ENCODE measurements at regions not wholly inside any gene's neighbourhood (a gene's known extent, or its start where the extent isn't known, plus 50 kb on each side); places are given as distances from the start of the nearest gene placed in this dataset.

GRCh38 chr14:46034305-46034704, 617.3 kb downstream of the RPL10L start:
- no peak for TF ChIP-seq CTCF (IDR thresholded peaks at IDR 0.05; ENCODE audit: low read length)
- no peak for TF ChIP-seq EZH2phosphoT487 (IDR thresholded peaks at IDR 0.05; ENCODE audit: low read length)
- TF ChIP-seq EZH2 (optimal IDR thresholded peaks at IDR 0.05; ENCODE audit: low read depth, low read length): no peak
- H3K36me3 ChIP-seq (replicated peaks; ENCODE audit: insufficient read depth, low read length): no peaks in the 10 kb centered on the region
- no peaks in the 10 kb centered on the region for H3K27me3 ChIP-seq (replicated peaks; ENCODE audit: insufficient read depth, low read length)
- H3K9me3 ChIP-seq (replicated peaks; ENCODE audit: insufficient read depth, low read length): no peaks in the 10 kb centered on the region
- no peaks in the 10 kb centered on the region for H4K20me1 ChIP-seq (ENCODE audit: insufficient read depth, low read length)
- H3K27ac ChIP-seq (ENCODE audit: low read length): no peak overlapping the region
- DNase-seq: no peak
- no peaks in the 10 kb centered on the region for H3F3A ChIP-seq (ENCODE audit: insufficient read depth, low read length)
- no peak overlapping the region for H2AFZ ChIP-seq (ENCODE audit: low read length)
- no peaks in the 10 kb centered on the region for H3K9me2 ChIP-seq (replicated peaks; ENCODE audit: insufficient read depth, low read length)
- no peak overlapping the region for H3K4me2 ChIP-seq (ENCODE audit: low read depth, low read length)
- H3K4me3 ChIP-seq (ENCODE audit: low read length): no peak overlapping the region
- H3K4me1 ChIP-seq (ENCODE audit: low read length): no peaks in the 10 kb centered on the region
- no peaks in the 10 kb centered on the region for H3K79me2 ChIP-seq (ENCODE audit: low read length)
- no peak overlapping the region for H3K9ac ChIP-seq (ENCODE audit: low read length)

GRCh38 chr14:46018846-46019420, 632.6 kb downstream of the RPL10L start:
- TF ChIP-seq EZH2phosphoT487 (IDR thresholded peaks at IDR 0.05; ENCODE audit: low read length) (no peak), EZH2 (optimal IDR thresholded peaks at IDR 0.05; ENCODE audit: low read depth, low read length) (no peak), CTCF (IDR thresholded peaks at IDR 0.05; ENCODE audit: low read length) (no peak)
- H4K20me1 ChIP-seq (ENCODE audit: insufficient read depth, low read length): no peaks in the 10 kb centered on the region
- H3K9me2 ChIP-seq (replicated peaks; ENCODE audit: insufficient read depth, low read length): no peaks in the 10 kb centered on the region
- no peak overlapping the region for H3K27ac ChIP-seq (ENCODE audit: low read length)
- no peaks in the 10 kb centered on the region for H3K27me3 ChIP-seq (replicated peaks; ENCODE audit: insufficient read depth, low read length)
- no peak overlapping the region for H3K4me3 ChIP-seq (ENCODE audit: low read length)
- H3K36me3 ChIP-seq (replicated peaks; ENCODE audit: insufficient read depth, low read length): no peaks in the 10 kb centered on the region
- no peaks in the 10 kb centered on the region for H3K9me3 ChIP-seq (replicated peaks; ENCODE audit: insufficient read depth, low read length)
- H3K4me2 ChIP-seq (ENCODE audit: low read depth, low read length): no peak overlapping the region
- no peaks in the 10 kb centered on the region for H3K4me1 ChIP-seq (ENCODE audit: low read length)
- DNase-seq: no peak
- H3K79me2 ChIP-seq (ENCODE audit: low read length): no peaks in the 10 kb centered on the region
- no peaks in the 10 kb centered on the region for H3F3A ChIP-seq (ENCODE audit: insufficient read depth, low read length)
- H2AFZ ChIP-seq (ENCODE audit: low read length): no peak overlapping the region
- no peak overlapping the region for H3K9ac ChIP-seq (ENCODE audit: low read length)

- H2AFZ ChIP-seq (ENCODE audit: low read length): no peak overlapping the region
Measured at GRCh38 chr14:46008348-46008747, 643.2 kb downstream of the RPL10L start.

More at GRCh38 chr14:46008348-46008747, 643.2 kb downstream of the RPL10L start:
- H3K9ac ChIP-seq (ENCODE audit: low read length): no peak overlapping the region
- no peak for TF ChIP-seq EZH2 (optimal IDR thresholded peaks at IDR 0.05; ENCODE audit: low read depth, low read length)
- TF ChIP-seq CTCF (IDR thresholded peaks at IDR 0.05; ENCODE audit: low read length): no peak
- no peak for TF ChIP-seq EZH2phosphoT487 (IDR thresholded peaks at IDR 0.05; ENCODE audit: low read length)
- no peak for DNase-seq
- H3K79me2 ChIP-seq (ENCODE audit: low read length): no peaks in the 10 kb centered on the region
- no peaks in the 10 kb centered on the region for H3K27me3 ChIP-seq (replicated peaks; ENCODE audit: insufficient read depth, low read length)
- H3K36me3 ChIP-seq (replicated peaks; ENCODE audit: insufficient read depth, low read length): no peaks in the 10 kb centered on the region
- H3K9me3 ChIP-seq (replicated peaks; ENCODE audit: insufficient read depth, low read length): no peaks in the 10 kb centered on the region
- no peaks in the 10 kb centered on the region for H3F3A ChIP-seq (ENCODE audit: insufficient read depth, low read length)
- H3K4me2 ChIP-seq (ENCODE audit: low read depth, low read length): no peak overlapping the region
- H3K27ac ChIP-seq (ENCODE audit: low read length): no peak overlapping the region
- no peaks in the 10 kb centered on the region for H3K4me1 ChIP-seq (ENCODE audit: low read length)
- H3K9me2 ChIP-seq (replicated peaks; ENCODE audit: insufficient read depth, low read length): no peaks in the 10 kb centered on the region
- H4K20me1 ChIP-seq (ENCODE audit: insufficient read depth, low read length): no peaks in the 10 kb centered on the region
- no peak overlapping the region for H3K4me3 ChIP-seq (ENCODE audit: low read length)

Measured in MM.1S (cell line).